CD14-positive monocyte (primary cell): ENCODE measurements at regions not wholly inside any gene's neighbourhood (a gene's known extent, or its start where the extent isn't known, plus 50 kb on each side); places are given as distances from the start of the nearest gene placed in this dataset.

ENCODE experiments used
- DNase-seq, 3 donors: peaks; one replicate each; pipeline ENCODE4 v3.0.0-alpha.2; 2011 to 2022
- H2AFZ ChIP-seq: 2 replicates; pipeline ENCODE4 v1.6.0; 2012; ENCODE audit warnings: mild to moderate bottlenecking, low read depth, low read length, inconsistent platforms; ENCODE audit not compliant: insufficient read depth, poor library complexity, severe bottlenecking
- H3K27ac ChIP-seq, 2 donors: 1 replicate in 1 of 2; 2 replicates in 1 of 2; pipeline ENCODE4 v1.5.1; 2012 to 2013; ENCODE audit warnings: low read length in 2 of 2, control low read depth in 1 of 2, inconsistent platforms in 1 of 2, low read depth in 1 of 2, mild to moderate bottlenecking in 1 of 2
- H3K27me3 ChIP-seq, 2 donors: one replicate each; pipeline versions ENCODE4 v1.6.0 to v1.6.1; 2011 to 2013; ENCODE audit warnings: low read length in 2 of 2; ENCODE audit not compliant: control insufficient read depth in 2 of 2, insufficient read depth in 2 of 2
- H3K36me3 ChIP-seq, 2 donors: replicated peaks in 1 of 2; 1 replicate in 1 of 2; 2 replicates in 1 of 2; pipeline versions ENCODE4 v1.5.1 to v1.6.1; 2012 to 2013; ENCODE audit warnings: low read length in 2 of 2, control low read depth in 1 of 2, inconsistent platforms in 1 of 2, mild to moderate bottlenecking in 1 of 2; ENCODE audit not compliant: insufficient read depth in 2 of 2, control insufficient read depth in 1 of 2
- H3K4me1 ChIP-seq, 2 donors: 1 replicate in 1 of 2; 2 replicates in 1 of 2; pipeline versions ENCODE4 v1.5.1 to v1.6.1; 2012 to 2013; ENCODE audit warnings: low read length in 2 of 2, control low read depth in 1 of 2, inconsistent platforms in 1 of 2, mild to moderate bottlenecking in 1 of 2, moderate library complexity in 1 of 2; ENCODE audit not compliant: insufficient read depth in 2 of 2, control insufficient read depth in 1 of 2
- H3K4me2 ChIP-seq: replicated peaks from 2 replicates; pipeline ENCODE3; 2012; ENCODE audit warnings: low read length, moderate library complexity, mild to moderate bottlenecking; ENCODE audit not compliant: poor library complexity, severe bottlenecking; ENCODE audit errors: extremely low read depth
- H3K4me3 ChIP-seq, 3 experiments: fragments of 200-600 bp in 1 of 3; sonication (generic) in 1 of 3; replicated peaks in 1 of 3; 1 replicate in 2 of 3; 2 replicates in 1 of 3; pipeline ENCODE4 v1.5.1; 2011 to 2013; ENCODE audit warnings: low read length in 3 of 3, mild to moderate bottlenecking in 3 of 3, control low read depth in 2 of 3, low read depth in 2 of 3, inconsistent platforms in 1 of 3, moderate library complexity in 1 of 3
- H3K79me2 ChIP-seq: 2 replicates; pipeline ENCODE4 v1.6.0; 2012; ENCODE audit warnings: mild to moderate bottlenecking, control low read depth, inconsistent platforms, low read length, moderate library complexity; ENCODE audit not compliant: insufficient read depth
- H3K9ac ChIP-seq: 2 replicates; pipeline ENCODE4 v1.6.0; 2017; ENCODE audit warnings: low read length, mild to moderate bottlenecking; ENCODE audit not compliant: insufficient read depth, poor library complexity, severe bottlenecking
- H3K9me3 ChIP-seq, 2 donors: replicated peaks in 1 of 2; 1 replicate in 1 of 2; 2 replicates in 1 of 2; pipeline versions ENCODE4 v1.5.1 to v1.6.1; 2012 to 2013; ENCODE audit warnings: low read length in 2 of 2, control low read depth in 1 of 2; ENCODE audit not compliant: control insufficient read depth in 1 of 2, insufficient read depth in 1 of 2
- H4K20me1 ChIP-seq: 2 replicates; pipeline ENCODE4 v1.6.0; 2012; ENCODE audit warnings: mild to moderate bottlenecking, low read length, control low read depth, moderate library complexity; ENCODE audit not compliant: insufficient read depth
- H3K27ac Mint-ChIP-seq, 7 donors: one replicate each; pipeline ENCODE4 v1.8.0; 2020; ENCODE audit warnings: mild to moderate bottlenecking in 7 of 7, mixed read lengths in 7 of 7, moderate library complexity in 6 of 7, inconsistent platforms in 2 of 7
- H3K27me3 Mint-ChIP-seq, 3 donors: one replicate each; pipeline ENCODE4 v1.8.0; 2021 to 2022; ENCODE audit warnings: low read depth in 3 of 3, mild to moderate bottlenecking in 3 of 3, mixed read lengths in 3 of 3, moderate library complexity in 3 of 3, inconsistent platforms in 1 of 3
- H3K36me3 Mint-ChIP-seq, 2 donors: one replicate each; pipeline ENCODE4 v1.8.0; 2020; ENCODE audit warnings: mixed read lengths in 2 of 2, inconsistent platforms in 1 of 2, mild to moderate bottlenecking in 1 of 2
- H3K4me1 Mint-ChIP-seq: one replicate; pipeline ENCODE4 v1.8.0; 2020; ENCODE audit warnings: mild to moderate bottlenecking, mixed read lengths
- H3K4me3 Mint-ChIP-seq, 2 donors: one replicate each; pipeline ENCODE4 v1.8.0; 2020; ENCODE audit warnings: mild to moderate bottlenecking in 2 of 2, mixed read lengths in 2 of 2, moderate library complexity in 1 of 2
- H3K9me3 Mint-ChIP-seq, 7 donors: one replicate each; pipeline ENCODE4 v1.8.0; 2020 to 2022; ENCODE audit warnings: mixed read lengths in 7 of 7, mild to moderate bottlenecking in 6 of 7, moderate library complexity in 6 of 7, inconsistent platforms in 2 of 7
- CTCF ChIP-seq: fragments of 200-600 bp; IDR thresholded peaks from one replicate; pipeline ENCODE4 v1.8.0; 2022; ENCODE audit warnings: antibody characterized with exemption, mild to moderate bottlenecking
- WGBS: methylation state at CpG from one replicate; pipeline ENCODE4 v1.1.5; 2013; ENCODE audit warnings: missing lambda C conversion rate; ENCODE audit not compliant: insufficient coverage; 5-methylcytosine and 5-hydroxymethylcytosine counted together
- intact Hi-C, 2 donors: fragments of 100-400 bp; cut with micrococcal nuclease; formaldehyde crosslinking; loops; one replicate each; pipeline versions ENCODE4 v1.15.0 to v1.15.1; 2023

GRCh38 chr6:12485837-12486236, 195.7 kb downstream of the EDN1 start:
- WGBS, result no CpG with 5 or more reads among the region's 3 CpGs
- H3K4me2 ChIP-seq, result no peak overlapping the region
- intact Hi-C loops, result no loop called here

GRCh38 chr6:12490351-12490903, 200.3 kb downstream of the EDN1 start:
- no peak overlapping the region for H3K9ac ChIP-seq
- Mint-ChIP-seq H3K27me3 (peaks cover 0 to 2% (median under 1%) of the 10 kb centered on the region in 3 donors), H3K4me3 (no peak overlapping the region), H3K27ac (no peak overlapping the region), H3K36me3 (no peaks in the 10 kb centered on the region), H3K9me3 (peaks cover 0 to 3% (median under 1%) of the 10 kb centered on the region in 7 donors), H3K4me1 (peaks cover 8% of the 10 kb centered on the region)
- no peak for DNase-seq
- H2AFZ ChIP-seq, result no peak overlapping the region
- no peaks in the 10 kb centered on the region for H3K36me3 ChIP-seq
- no peak overlapping the region for H3K4me3 ChIP-seq
- no peaks in the 10 kb centered on the region for H3K9me3 ChIP-seq
- no peaks in the 10 kb centered on the region for H3K4me1 ChIP-seq
- no peak overlapping the region for H3K4me2 ChIP-seq
- no peaks in the 10 kb centered on the region for H3K27me3 ChIP-seq
- intact Hi-C loops, result no loop called here
- H3K79me2 ChIP-seq, result no peaks in the 10 kb centered on the region
- TF ChIP-seq CTCF, result no peak
- WGBS, result no CpG with 5 or more reads among the region's 2 CpGs
- H4K20me1 ChIP-seq, result no peaks in the 10 kb centered on the region
- H3K27ac ChIP-seq, result no peak overlapping the region

More at GRCh38 chr6:12485837-12486236, 195.7 kb downstream of the EDN1 start:
- Mint-ChIP-seq H3K36me3 (no peaks in the 10 kb centered on the region), H3K27me3 (peaks cover 0 to 2% (median 1%) of the 10 kb centered on the region in 3 donors), H3K27ac (no peak overlapping the region), H3K4me1 (peaks cover 10% of the 10 kb centered on the region), H3K9me3 (peaks cover 0 to 2% (median 0%) of the 10 kb centered on the region in 7 donors), H3K4me3 (no peak overlapping the region)
- Histone ChIP-seq H2AFZ (no peak overlapping the region), H3K4me1 (peaks cover 0 to 5% of the 10 kb centered on the region in 2 donors), H3K79me2 (no peaks in the 10 kb centered on the region), H3K9me3 (no peaks in the 10 kb centered on the region), H3K9ac (no peak overlapping the region), H4K20me1 (no peaks in the 10 kb centered on the region), H3K36me3 (no peaks in the 10 kb centered on the region), H3K27ac (no peak overlapping the region), H3K4me3 (no peak overlapping the region), H3K27me3 (no peaks in the 10 kb centered on the region)
- DNase-seq, result no peak
- TF ChIP-seq CTCF, result no peak
